ENCODE measurements at regions not wholly inside any gene's neighbourhood (a gene's known extent, or its start where the extent isn't known, plus 50 kb on each side); places are given as distances from the start of the nearest gene placed in this dataset.
"Not testable (repeated sequence)": the region's sequence is repeated elsewhere in the genome, so short reads cannot be mapped to it uniquely, and the experiment has no call there.

DNA sequence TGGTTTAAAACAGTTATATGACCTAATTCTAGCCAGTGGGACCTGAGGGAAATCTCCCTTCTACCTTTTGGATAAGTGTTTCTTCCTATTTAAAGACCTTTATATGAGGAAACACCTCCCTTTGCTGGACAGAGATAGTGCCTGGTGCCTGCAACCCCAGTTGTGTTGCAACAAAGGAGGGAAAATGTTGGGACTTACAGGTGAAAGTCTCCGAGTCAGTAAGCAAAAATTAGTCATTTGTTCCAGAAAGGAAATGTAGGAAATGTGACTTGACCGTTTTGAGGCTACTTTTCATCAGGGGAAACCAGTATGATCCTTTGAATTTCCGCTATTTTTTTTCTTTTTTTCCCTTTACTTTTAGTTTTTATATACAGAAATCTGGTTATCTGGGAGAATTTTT, 165.5 kb downstream of the DKK1 start:
- DNase-seq (ENCODE audit: low read depth) = peak; percentile 12

DNA sequence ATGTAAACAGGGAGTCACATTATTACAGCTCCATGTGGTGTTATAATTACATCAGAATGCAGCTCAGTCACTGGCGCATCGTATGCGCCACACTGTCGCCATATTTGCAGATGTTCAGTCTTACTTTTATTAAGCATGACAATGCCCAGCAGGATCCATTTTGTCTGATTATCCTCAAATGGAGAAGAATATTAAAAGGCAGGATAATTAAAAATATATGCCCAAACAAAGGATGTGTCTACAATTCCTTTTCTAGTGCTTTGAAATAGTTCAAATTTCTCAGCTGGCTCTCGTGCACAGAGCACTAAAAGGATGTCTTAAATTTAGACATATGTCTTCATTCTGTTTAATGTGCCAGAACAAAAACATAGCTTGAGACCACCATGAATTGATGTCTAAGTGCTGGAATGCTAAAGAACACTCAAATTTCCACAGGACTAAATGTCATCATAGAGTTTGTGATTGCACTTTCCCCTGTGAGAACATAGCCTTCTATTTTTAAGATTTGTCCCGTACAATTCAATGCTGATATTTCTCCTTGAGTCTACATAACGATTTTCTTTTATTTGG, 168.0 kb downstream of the DKK1 start:
- DNase-seq (ENCODE audit: low read depth) = no peak

DNA sequence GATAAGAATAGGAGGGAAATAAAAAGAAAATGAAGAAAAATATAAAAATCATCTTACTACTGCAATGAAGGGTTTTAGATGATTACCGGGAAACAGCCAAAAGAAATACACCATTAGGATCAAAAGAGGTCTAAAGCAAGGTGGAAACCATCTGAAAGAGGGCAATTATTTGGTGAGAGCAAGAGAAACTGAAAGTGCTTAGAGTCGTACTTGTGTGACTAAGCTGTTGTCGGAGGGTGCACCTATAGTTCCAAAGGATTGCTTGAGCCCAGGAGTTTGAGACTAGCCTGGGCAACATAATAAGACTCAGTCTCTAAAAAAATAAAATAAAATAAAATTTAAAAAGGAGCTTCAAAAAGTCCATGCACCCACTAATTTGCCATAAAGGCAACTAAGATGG, 169.5 kb downstream of the DKK1 start:
- DNase-seq (ENCODE audit: low read depth) = peak; percentile 11

DNA sequence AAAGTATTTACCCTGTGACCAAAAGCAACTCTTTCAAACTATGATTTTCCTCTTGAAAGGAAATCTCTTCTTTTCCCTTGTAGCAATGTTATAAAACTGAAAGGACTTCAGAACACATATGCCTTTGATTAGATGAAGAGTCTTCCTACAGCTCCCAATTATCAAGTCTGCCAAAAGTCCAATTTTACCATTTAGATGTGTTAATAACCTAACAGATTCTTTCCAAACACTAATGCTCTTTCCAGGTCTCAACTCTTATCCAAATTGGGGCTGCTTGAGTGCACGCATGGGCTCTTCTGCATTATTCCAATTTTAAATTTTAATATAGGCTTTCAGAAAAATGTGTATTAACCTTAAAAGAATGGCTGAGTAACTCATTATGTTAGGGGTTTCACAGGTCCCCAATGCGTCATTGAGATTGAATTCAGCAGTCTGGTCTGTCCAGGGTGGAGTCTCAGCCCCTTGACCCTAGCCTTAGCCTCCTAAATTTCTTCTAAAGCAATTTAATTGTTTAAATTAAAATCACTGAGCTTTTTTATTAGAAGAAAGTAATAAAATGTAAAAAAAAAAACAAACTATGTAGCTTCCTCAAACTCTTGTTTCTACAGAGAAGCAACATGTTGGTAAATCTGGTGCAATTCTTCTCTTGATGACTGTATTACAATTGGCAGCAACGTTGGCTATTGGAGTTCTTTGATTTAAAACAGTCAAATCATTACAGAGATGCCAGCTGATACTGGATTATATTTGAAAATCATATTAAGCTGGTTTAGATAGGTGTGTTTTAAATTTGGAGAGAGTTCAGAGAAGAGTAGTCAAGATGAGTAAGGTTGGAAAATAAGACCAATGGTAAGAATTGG, 170.4 kb downstream of the DKK1 start:
- DNase-seq (ENCODE audit: low read depth) = no peak

DNA sequence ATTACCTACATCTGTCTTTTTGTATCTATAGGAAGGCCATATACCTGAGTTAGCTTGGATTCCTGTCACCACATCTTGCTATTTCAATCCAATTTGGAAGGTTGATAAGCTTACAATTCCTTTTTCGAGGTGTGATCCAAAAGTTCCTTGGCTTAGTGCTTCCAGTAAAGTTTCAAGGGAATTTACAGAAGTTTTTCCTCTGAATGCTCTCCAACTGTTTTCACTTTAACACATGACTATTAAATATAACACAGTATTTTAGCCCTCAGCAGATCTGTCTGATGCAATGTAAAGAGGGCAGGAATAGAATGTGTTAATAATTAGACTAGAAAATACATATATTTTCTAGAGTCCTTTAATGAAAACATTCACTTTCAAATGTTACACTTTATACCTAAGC, 171.4 kb downstream of the DKK1 start:
- no peak for DNase-seq (ENCODE audit: low read depth)

DNA sequence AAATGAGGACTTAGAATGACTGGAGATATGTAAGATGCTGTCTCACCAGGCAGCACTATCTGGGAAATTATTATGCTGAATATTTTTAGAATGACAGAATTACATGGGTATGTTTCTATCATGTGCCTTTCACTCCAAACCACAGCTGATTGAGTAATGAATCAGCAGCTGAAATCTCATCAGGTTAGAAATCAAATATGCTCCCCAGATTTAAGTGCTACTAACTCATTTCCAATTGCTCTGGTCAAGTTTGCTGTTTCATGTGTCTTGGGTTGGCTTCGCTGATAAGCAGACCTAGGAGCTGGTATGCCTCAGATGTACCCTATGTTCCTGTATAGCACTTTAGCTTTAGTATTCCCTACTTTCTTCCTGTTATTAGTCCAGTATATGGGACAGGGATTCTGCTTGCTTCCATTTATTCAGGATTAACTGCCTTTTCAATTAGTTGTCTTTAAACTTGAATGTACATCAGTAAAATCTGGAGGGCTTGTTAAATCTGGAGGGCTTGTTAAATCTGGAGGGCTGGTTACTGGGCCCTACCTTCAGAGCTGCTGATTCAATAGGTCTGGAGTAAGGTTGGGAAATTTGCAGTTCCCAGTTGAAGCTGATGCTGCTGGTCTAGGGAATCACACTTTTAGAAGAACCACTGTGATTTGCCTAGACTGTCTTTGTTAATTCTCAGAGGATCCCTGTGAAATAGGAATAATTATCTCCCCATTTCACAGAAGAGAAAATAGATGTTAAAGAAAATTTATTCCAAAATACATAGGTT, 172.9 kb downstream of the DKK1 start:
- DNase-seq (ENCODE audit: low read depth) = peak; percentile 96

DNA sequence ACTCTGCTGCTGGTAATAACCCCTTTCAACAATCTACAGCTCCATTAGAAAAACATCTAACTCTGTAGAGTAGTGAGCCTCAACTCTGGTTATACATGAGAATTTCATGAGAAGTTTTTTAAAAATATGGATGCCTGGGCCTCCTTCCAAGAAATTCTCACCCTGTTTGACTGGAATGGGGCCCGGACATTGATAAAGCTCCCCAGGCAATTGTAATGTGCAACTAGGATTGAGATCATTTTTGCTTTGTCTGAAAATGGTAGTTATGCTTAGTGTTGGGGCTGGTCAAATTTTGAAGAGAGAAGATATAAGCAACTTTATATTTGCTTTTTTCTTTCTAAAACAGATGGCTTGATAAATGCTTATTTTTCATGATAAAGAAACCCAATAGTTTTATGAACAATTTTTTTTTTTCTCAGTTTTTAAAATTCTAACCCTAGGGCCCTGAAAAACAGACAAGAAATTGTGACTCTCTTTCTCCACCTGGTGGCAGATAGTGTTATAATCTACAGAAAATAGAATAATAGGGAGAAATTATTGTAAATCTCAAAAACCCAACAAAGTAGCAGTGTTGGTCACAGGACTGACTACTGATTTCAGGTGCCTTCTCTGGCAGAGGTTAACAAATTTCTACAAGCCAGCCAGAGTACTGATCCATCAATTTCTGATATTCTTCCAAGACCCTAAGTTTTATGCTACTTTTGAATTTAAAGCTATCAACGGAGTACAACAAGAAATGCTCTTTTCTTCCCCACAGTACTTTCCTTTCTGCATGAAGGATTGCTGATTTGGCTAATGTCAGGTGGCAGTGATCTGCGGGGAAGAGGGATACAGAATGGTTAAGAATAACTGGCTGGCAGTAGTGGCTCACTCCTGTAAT, 174.8 kb downstream of the DKK1 start:
- peak; percentile 47 for DNase-seq (ENCODE audit: low read depth)

DNA sequence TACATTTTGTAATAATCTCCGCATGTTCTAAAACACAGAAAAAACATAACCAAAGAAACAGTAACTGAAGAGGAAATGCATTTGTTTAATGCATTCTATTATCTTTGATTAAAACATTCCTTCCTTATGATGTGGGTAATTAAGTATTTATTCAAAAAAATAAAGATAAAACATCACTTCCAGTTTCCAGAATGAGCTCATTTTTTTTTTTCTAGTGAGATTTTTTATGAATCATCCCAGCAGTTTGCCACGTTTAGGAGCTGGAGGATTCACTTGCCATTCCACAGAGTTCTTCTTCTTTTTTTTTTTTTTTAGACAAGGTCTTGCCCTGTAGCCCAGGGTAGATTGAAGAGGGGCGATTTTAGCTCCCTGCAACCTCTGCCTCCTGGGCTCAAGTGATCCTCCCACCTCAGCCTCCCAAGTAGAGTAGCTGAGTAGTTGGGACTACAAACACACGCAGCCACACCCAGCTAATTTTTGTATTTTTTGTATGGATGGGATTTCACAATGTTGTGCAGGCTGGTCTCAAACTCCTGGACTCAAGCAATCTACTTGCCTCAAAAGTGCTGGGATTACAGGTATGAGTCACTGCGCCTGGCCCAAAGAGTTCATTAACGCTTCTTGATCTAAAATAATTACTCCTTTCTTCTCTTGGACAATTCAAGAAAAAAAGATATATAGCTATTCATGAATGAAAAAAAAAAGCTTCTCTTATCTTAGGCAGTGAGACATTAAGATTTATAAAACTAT, 177.3 kb downstream of the DKK1 start:
- peak; percentile 56 for DNase-seq (ENCODE audit: low read depth)

DNA sequence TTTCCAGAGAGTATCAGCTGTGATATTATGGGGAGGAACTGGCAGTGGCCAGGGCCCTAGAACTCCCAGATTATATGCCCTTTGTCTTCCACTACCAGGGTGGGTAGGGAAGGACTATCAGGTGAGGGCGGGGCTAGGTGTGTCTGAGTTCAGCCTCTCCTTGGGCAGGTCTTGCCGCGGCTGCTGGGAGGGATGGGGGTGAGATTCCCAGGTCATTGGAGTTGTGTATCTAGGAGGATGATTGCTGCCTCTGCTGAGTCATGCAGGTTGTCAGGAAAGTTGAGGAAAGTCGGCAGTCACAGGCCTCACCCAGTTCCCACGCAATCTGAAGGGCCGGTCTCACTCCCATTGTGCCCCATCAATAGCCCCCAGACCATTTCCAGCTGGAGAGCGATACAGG, 185.2 kb downstream of the DKK1 start:
- DNase-seq (ENCODE audit: low read depth) = no peak

DNA sequence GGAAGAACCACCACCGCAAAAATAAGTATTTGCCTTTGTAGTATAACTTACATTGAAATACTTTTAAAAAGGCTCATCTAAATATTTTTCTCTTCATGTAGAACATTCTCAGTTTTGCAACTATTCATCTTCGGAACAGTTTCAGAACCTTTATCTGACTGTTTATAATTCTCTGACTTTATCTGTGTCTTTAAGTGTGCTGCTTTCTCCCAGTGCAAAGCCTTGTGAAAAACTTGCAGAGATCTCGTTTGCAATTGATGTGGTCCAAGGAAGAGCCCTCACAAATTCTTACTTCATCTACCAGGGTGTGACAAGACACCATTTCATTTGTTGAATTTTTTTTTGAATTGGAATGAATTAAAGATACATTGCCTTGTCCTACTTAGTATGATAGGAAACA, 186.4 kb downstream of the DKK1 start:
- DNase-seq (ENCODE audit: low read depth) = no peak

DNA sequence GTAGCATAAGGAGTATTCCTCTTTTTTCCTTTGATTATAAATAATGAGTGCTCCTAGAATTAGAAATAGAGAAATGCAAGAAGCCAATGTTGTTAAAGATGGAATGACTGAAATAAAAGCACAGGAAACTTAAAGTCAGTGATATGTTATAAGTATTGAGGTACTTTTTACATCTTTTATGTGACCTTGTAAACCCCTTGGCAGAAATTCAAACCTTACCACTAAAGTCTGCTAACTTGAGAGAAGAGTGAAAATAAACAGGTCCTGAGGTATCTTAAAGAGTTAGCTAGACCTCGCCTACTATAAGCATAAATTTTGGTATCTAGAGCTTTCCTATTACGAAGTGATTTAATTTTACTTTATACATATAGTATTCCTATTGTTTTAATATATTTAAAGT, 188.2 kb downstream of the DKK1 start:
- no peak for DNase-seq (ENCODE audit: low read depth)

DNA sequence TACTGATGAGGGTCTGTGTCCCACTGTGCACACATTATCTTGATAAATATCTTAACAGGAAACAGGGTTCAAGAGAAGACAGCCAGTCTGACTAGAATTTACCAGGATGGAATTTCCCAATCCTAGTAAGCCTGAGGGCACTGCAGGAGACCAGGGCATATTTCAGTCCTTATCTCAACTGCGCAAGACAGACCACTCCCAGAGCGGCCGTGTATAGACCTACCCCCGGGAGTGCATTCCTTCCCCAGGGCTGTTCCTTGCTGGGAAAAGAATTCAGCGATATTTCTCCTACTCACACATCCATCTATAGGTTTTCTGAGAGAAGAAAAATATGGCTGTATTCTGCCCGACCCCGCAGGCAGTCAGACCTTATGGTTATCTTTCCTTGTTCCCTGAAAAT, 191.3 kb downstream of the DKK1 start:
- not testable (repeated sequence) for DNase-seq (ENCODE audit: low read depth)

DNA sequence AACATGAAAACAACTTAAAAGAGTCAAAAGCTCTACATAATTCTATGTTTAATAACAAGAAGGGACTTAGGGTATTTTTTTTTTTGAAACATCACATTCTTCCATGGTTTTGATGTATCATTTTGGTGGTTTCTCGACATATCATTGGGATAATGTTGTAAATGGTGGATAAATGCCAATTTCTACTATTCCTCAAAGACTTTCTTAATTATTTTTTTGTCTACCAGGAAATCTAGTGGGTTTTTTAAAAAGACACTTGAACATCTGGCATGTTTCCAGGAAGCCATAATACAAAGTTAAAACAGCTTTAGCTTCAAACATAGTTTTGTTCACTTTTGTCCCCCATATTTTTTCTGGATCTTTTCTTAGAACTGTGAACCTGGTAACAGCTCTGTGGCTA, 200.4 kb downstream of the DKK1 start:
- DNase-seq (ENCODE audit: low read depth) = no peak

DNA sequence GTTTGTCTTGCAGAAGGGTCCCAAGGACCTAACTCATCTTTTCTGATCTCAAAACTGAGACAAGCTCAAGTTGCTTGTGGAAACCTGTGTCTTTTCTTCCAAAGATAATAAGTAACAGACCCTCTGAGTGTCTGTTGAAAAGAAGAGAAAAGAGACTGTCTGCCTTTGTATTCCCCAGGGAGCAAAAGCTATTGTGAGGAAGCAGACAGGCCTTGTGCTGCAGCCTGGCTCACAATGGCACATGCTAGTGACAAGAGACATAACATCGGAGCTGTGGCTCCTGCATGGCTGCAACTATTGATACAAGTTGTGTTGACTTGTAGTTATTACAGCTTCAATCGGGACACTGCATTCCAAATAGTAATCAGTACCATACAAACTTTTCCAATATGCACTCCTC, 202.9 kb downstream of the DKK1 start:
- DNase-seq (ENCODE audit: low read depth) = no peak

DNA sequence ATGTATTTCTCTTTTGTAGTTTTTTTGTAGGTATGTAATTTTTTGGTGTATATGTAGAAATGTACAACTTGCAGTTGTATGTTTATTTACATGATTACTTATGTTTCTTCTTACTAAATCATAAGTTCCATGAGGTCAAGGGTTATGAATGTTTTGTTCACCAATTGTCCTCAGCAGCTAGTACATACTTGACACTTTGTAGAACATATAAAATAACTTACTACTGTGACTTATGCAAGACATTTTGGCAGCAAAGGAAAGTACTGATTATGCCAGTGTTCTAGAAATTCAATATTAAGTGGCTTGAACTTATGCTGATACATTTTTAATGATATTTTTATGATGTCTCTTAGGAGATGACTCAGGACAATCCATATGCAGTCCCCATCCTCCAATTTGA, 209.6 kb downstream of the DKK1 start:
- no peak for DNase-seq (ENCODE audit: low read depth)

DNA sequence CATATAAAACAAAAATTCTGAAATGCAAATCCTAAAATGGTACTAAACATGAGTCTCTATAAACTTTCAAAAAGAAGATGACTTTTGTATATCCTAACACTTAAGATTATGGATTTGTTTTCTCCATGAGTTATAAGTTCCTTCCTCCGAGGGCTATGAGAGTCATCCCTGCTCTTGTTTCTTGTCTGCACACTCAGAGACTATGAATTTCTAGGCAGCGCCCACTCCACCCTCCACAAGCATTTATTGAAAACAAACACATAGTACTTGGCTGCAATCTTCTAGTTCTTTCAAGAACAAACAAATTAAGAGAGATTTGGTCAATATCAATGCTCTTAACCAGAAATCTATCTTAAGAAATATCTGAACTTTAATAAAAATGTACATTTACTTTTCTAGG, 211.7 kb downstream of the DKK1 start:
- DNase-seq (ENCODE audit: low read depth) = peak; percentile 85

DNA sequence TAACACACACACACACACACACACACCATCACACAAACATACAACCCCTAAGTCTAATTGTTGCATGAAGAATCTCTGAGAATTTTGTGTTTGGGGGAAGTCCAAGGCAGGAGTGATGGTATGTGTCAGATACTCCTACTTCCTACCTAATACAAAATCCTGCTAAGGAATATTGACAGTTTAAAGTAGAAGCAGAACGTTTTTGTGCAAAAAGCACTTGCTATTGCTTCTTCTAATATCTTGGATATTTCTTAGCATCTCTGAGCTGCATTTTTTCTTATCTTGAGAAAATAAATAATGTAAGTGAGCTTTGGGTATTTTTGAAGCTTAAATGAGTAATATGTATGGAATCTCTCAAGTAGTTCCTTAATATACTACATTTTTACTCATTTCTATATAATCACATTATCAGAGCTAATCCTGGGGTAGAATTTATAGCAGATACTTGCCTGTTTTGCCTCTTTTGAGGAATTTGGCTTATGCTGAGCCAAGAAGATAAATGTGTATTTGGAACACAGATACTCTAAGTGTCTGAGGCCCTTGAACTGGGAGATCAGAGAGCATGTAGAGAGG, 212.3 kb downstream of the DKK1 start:
- peak; percentile 53 for DNase-seq (ENCODE audit: low read depth)

DNA sequence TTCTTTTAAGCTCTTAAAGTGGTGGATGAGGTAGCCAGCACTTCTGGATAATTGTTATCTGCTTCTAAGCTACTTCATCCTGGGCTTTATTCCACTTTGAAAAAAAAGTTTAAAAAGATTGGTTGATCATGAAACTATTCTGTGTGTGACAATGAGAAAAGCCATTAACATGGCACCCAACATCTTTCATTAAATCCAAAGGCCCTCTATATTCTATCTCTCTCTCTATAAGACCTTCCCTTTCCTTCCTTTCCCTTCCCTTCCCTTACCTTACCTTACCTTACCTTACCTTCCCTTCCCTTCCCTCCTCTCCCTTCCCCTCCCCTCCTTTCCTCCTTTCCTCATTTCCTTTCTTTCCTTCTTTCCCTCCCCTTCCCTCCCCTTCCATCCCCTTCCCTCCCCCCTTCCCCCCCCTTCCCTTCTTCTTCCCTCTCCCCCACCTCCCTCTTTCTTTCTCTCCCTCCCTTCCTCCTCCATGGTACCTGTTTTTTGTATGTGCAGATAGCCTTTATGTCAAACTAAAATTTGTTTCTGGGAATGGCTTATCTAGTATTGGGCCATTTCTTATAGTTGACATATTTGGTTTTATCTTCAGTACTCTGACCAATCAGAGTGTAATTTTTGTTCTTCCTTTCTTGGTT, 218.7 kb downstream of the DKK1 start:
- no peak for DNase-seq (ENCODE audit: low read depth)

DNA sequence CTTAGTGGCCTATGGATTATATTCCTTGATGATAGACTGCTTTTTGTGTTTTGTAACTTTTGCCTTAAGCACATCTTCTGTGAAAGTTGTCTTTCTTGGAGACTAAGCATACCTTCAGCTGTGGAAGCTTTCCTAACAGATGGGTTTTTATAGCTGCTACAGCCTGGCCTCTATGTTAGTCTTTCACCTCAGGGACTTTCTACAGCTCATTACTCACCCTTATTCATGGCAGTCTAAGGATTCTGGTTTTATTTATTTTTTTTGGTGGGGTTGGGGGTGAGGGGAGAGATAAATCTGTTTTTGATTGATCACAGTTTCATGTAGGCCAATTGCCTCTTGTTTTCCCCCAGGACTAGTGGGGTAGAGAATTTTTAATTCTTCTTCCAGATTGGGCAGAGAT, 219.9 kb downstream of the DKK1 start:
- DNase-seq (ENCODE audit: low read depth) = no peak

DNA sequence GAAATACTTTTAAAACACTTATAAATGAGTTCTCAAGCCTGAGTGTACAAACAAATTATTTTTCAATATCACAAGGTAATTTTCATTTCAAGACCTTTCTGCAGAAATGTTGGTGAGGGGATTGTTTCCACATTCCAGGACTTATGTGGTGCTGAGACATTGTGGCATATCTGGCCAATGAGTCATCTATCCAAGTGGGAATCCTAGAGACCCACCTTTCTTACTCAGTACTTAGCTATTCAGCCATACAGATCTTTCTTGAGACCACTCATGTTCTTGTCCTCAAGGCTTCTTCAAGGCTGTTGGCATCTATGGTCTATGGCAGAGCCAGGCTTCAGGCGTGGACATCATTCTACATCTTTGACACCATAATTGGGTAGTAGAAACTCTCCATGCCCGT, 225.4 kb downstream of the DKK1 start:
- peak; percentile 45 for DNase-seq (ENCODE audit: low read depth)
